Central memory CD4-positive, alpha-beta T cell (primary cell): ENCODE measurements at regions not wholly inside any gene's neighbourhood (a gene's known extent, or its start where the extent isn't known, plus 50 kb on each side); places are given as distances from the start of the nearest gene placed in this dataset.

Experiments used
- DNase-seq: peaks from one replicate; pipeline ENCODE4 v3.0.0; 2022

- no peak for DNase-seq
Observed at GRCh38 chr9:35540315-35540714, 50.4 kb downstream of the RUSC2 start.

- no peak for DNase-seq
Observed at GRCh38 chr9:35546853-35547252, 56.9 kb downstream of the RUSC2 start.

GRCh38 chr9:35547889-35548418 is 57.1 kb upstream of the TESK1 start:
- DNase-seq: no peak

- DNase-seq: no peak
Observed at GRCh38 chr9:35548571-35548970, 56.5 kb upstream of the TESK1 start.

- no peak for DNase-seq
Observed at GRCh38 chr9:35549441-35549840, 55.6 kb upstream of the TESK1 start.

GRCh38 chr9:35552376-35552775 is 52.7 kb upstream of the TESK1 start:
- no peak for DNase-seq

GRCh38 chr9:35552837-35553236 is 52.2 kb upstream of the TESK1 start:
- DNase-seq: no peak

GRCh38 chr9:35553670-35554543 is 51.2 kb upstream of the TESK1 start:
- DNase-seq: peak; percentile 15

GRCh38 chr9:35555246-35555701 is 49.8 kb upstream of the TESK1 start:
- DNase-seq: no peak
